ENCODE measurements at regions not wholly inside any gene's neighbourhood (a gene's known extent, or its start where the extent isn't known, plus 50 kb on each side); places are given as distances from the start of the nearest gene placed in this dataset.

DNA sequence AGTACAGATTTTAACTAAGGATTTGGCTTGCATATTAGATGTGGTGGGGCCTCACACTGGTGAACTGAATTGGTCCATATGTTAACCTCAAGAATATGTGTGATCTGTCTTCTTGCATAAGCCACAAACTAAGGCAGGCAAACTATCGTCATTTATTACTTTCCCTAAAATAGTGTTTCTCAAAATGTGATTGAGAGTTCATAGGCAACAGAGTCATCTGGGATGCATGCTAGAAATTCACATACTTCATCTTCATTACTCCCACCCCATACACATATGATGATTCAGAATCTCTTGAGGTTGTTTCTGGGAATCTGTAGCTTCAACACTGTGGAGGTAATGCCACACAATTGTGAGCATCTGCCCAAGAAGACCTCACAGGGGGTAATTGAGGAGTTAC lies 822.8 kb upstream of the CDH2 start:
- Histone ChIP-seq H3K4me3 (ENCODE audit: low read depth in 2 of 2, low read length in 2 of 2) (no peak overlapping the region), H3K36me3 (ENCODE audit: control insufficient read depth, insufficient read depth, low read length) (no peaks in the 10 kb centered on the region), H3K27ac (ENCODE audit: low read length) (no peak overlapping the region), H3K27me3 (ENCODE audit: control insufficient read depth, insufficient read depth, low read length) (no peaks in the 10 kb centered on the region), H3K9me3 (ENCODE audit: control insufficient read depth, insufficient read depth, low read depth, low read length) (no peaks in the 10 kb centered on the region), H3K4me1 (ENCODE audit: control insufficient read depth, insufficient read depth, low read length) (no peaks in the 10 kb centered on the region)
- ATAC-seq (no peak), DNase-seq (ENCODE audit: low read depth, low spot score) (no peak)
- CTCF ChIA-PET: no interaction called here
- intact Hi-C loops (cut with micrococcal nuclease; ENCODE audit: unreplicated experiment) (no loop called here), in situ Hi-C loops (cut with HindIII; ENCODE audit: low pct_unique_long_range_greater_than_20kb, low sequenced_read_pairs) (no loop called here)
- POLR2A ChIA-PET: no interaction called here
- no peak for TF ChIP-seq SIN3A (IDR thresholded peaks at IDR 0.05; ENCODE audit: borderline replicate concordance, insufficient read depth, low read depth, low read length)
- TF ChIP-seq, protein P1, sequence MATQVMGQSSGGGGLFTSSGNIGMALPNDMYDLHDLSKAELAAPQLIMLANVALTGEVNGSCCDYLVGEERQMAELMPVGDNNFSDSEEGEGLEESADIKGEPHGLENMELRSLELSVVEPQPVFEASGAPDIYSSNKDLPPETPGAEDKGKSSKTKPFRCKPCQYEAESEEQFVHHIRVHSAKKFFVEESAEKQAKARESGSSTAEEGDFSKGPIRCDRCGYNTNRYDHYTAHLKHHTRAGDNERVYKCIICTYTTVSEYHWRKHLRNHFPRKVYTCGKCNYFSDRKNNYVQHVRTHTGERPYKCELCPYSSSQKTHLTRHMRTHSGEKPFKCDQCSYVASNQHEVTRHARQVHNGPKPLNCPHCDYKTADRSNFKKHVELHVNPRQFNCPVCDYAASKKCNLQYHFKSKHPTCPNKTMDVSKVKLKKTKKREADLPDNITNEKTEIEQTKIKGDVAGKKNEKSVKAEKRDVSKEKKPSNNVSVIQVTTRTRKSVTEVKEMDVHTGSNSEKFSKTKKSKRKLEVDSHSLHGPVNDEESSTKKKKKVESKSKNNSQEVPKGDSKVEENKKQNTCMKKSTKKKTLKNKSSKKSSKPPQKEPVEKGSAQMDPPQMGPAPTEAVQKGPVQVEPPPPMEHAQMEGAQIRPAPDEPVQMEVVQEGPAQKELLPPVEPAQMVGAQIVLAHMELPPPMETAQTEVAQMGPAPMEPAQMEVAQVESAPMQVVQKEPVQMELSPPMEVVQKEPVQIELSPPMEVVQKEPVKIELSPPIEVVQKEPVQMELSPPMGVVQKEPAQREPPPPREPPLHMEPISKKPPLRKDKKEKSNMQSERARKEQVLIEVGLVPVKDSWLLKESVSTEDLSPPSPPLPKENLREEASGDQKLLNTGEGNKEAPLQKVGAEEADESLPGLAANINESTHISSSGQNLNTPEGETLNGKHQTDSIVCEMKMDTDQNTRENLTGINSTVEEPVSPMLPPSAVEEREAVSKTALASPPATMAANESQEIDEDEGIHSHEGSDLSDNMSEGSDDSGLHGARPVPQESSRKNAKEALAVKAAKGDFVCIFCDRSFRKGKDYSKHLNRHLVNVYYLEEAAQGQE (IDR thresholded peaks at IDR 0.05; ENCODE audit: insufficient read depth in 1 of 2, low read depth in 2 of 2, low read length in 1 of 2): no peak
- no peak for TF ChIP-seq CTCF (IDR thresholded peaks at IDR 0.05)
- no peak for TF ChIP-seq TCF7L2 (IDR thresholded peaks at IDR 0.05; ENCODE audit: low read depth, low read length)
- no peak for TF ChIP-seq POLR2AphosphoS5 (IDR thresholded peaks at IDR 0.05; ENCODE audit: low read depth, low read length)
- BruUV-seq (replicated peaks): no TSS peak

- no peak for DNase-seq (ENCODE audit: low read depth, low spot score)
- TF ChIP-seq SIN3A (IDR thresholded peaks at IDR 0.05; ENCODE audit: borderline replicate concordance, insufficient read depth, low read depth, low read length) (no peak), CTCF (IDR thresholded peaks at IDR 0.05) (no peak), POLR2AphosphoS5 (IDR thresholded peaks at IDR 0.05; ENCODE audit: low read depth, low read length) (no peak), TCF7L2 (IDR thresholded peaks at IDR 0.05; ENCODE audit: low read depth, low read length) (no peak)
- TF ChIP-seq, protein P1 (IDR thresholded peaks at IDR 0.05; ENCODE audit: insufficient read depth in 1 of 2, low read depth in 2 of 2, low read length in 1 of 2): no peak
- no peaks in the 10 kb centered on the region for H3K27me3 ChIP-seq (ENCODE audit: control insufficient read depth, insufficient read depth, low read length)
- intact Hi-C loops (cut with micrococcal nuclease; ENCODE audit: unreplicated experiment) (no loop called here), in situ Hi-C loops (cut with HindIII; ENCODE audit: low pct_unique_long_range_greater_than_20kb, low sequenced_read_pairs) (no loop called here)
- ChIA-PET CTCF (interaction anchor here (0.6 kb wide), 1 partner anchor 238 kb away, joined by 3 read pairs; no protein-coding TSS in a partner anchor), POLR2A (no interaction called here)
- H3K4me1 ChIP-seq (ENCODE audit: control insufficient read depth, insufficient read depth, low read length): no peaks in the 10 kb centered on the region
- H3K9me3 ChIP-seq (ENCODE audit: control insufficient read depth, insufficient read depth, low read depth, low read length): no peaks in the 10 kb centered on the region
- no peak overlapping the region for H3K27ac ChIP-seq (ENCODE audit: low read length)
- no peak for ATAC-seq
- H3K4me3 ChIP-seq (ENCODE audit: low read depth in 2 of 2, low read length in 2 of 2): no peak overlapping the region
- no TSS peak for BruUV-seq (replicated peaks)
- H3K36me3 ChIP-seq (ENCODE audit: control insufficient read depth, insufficient read depth, low read length): no peaks in the 10 kb centered on the region
These were observed 818.4 kb upstream of the CDH2 start for GRCh38 chr18:28995319-28995718.

All from Panc1 (cell line).